ENCODE measurements at regions not wholly inside any gene's neighbourhood (a gene's known extent, or its start where the extent isn't known, plus 50 kb on each side); places are given as distances from the start of the nearest gene placed in this dataset.

- Histone ChIP-seq H3K4me3 (no peak overlapping the region), H3K27me3 (peaks cover 32% of the 10 kb centered on the region), H3K27ac (no peak overlapping the region), H3K36me3 (no peaks in the 10 kb centered on the region), H3K9me3 (no peaks in the 10 kb centered on the region), H3K4me1 (no peaks in the 10 kb centered on the region)
- ATAC-seq = no peak
- TF ChIP-seq, protein P1, sequence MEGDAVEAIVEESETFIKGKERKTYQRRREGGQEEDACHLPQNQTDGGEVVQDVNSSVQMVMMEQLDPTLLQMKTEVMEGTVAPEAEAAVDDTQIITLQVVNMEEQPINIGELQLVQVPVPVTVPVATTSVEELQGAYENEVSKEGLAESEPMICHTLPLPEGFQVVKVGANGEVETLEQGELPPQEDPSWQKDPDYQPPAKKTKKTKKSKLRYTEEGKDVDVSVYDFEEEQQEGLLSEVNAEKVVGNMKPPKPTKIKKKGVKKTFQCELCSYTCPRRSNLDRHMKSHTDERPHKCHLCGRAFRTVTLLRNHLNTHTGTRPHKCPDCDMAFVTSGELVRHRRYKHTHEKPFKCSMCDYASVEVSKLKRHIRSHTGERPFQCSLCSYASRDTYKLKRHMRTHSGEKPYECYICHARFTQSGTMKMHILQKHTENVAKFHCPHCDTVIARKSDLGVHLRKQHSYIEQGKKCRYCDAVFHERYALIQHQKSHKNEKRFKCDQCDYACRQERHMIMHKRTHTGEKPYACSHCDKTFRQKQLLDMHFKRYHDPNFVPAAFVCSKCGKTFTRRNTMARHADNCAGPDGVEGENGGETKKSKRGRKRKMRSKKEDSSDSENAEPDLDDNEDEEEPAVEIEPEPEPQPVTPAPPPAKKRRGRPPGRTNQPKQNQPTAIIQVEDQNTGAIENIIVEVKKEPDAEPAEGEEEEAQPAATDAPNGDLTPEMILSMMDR (IDR thresholded peaks at IDR 0.05) = no peak
- no peak for DNase-seq
- intact Hi-C loops (cut with DNase I) = no loop called here
These were observed 85.8 kb downstream of the SYF2 start for GRCh38 chr1:25146451-25146855.

GRCh38 chr1:25145775-25146393 lies 86.4 kb downstream of the SYF2 start:
- Histone ChIP-seq H3K36me3 (no peaks in the 10 kb centered on the region), H3K4me1 (no peaks in the 10 kb centered on the region), H3K27me3 (peaks cover 27% of the 10 kb centered on the region), H3K27ac (no peak overlapping the region), H3K4me3 (no peak overlapping the region), H3K9me3 (no peaks in the 10 kb centered on the region)
- ATAC-seq = no peak
- DNase-seq = no peak
- intact Hi-C loops (cut with DNase I) = no loop called here
- TF ChIP-seq, protein P1 (IDR thresholded peaks at IDR 0.05) = no peak

DNA sequence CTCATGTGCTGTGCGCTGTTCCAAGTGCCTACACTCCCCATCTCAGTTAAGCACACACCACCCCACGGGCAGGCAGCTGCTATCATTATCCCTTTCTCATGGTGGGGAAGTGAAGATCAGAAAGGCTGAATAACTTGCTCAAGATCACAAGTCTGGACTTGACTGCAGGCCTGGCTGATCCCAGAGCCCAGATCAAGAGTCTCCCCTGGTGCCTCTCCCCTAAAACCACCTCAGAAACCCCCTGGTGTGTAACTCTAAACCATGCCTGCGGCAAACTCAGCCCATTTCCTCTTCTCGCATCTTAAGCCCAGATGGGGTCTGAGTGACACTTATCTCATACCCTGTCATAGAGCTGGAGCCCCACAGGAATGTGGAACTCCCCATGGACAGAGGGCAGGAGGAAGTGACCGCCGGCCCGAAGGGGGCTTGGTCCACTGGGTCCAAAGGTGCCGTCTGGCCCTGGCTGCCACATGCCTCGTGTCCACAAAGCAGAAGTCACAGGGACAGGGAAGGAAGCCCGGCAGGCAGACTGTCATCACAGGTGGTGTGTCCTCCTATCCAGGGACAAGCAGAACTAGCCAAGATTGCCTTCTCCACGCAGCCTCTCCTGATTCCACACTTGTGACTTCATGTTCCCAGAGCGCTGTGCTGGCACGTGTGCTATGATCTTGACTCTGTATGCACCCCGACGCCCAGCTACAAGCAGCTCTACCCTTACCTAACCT lies 92.1 kb downstream of the SYF2 start:
- peaks cover 14% of the 10 kb centered on the region for H3K27me3 ChIP-seq
- H3K4me3 ChIP-seq = no peak overlapping the region
- ATAC-seq = peak; percentile 80
- intact Hi-C loops (cut with DNase I) = no loop called here
- no peaks in the 10 kb centered on the region for H3K4me1 ChIP-seq
- TF ChIP-seq, protein P1 (IDR thresholded peaks at IDR 0.05) = no peak
- H3K36me3 ChIP-seq = no peaks in the 10 kb centered on the region
- H3K27ac ChIP-seq = no peak overlapping the region
- H3K9me3 ChIP-seq = no peaks in the 10 kb centered on the region
- no peak for DNase-seq

DNA sequence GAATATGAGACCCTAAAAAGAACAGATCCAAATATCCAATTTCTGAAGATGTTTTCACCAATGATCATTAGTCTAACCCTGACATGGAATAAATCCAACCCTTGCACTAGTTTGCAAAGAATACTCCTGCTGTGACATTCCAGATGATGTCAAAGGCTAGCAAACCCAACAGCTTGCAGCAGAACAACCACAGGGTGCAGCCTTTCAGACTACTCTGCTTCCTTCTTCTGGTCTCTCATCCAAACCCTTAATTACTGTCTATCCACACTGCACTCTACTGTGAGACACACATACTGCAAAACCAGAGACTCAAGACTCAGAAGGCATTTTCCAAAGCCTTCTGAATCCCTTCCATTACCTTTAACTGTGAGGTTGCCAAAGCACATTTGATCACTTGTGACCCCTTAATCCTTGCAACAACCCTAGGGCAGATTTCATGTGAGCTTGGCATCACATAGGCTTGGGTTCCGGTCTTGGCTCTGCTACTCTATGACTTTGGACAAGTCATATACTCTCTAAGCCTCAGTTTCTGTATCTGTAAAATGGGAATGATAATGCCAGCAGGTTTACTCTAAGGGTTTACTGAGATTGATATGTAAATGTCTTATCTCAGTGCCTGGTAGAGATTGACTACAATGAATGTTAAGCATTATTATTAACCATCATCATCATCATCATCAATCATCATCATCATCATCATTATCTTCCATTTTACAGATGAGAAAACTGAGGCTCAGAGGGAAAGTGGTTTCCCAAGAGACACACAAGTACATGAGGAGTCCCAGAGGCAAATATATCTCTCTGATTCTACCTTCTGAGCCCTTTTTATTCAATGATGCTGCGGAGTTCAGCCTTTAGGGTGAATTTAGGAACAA lies 94.5 kb downstream of the SYF2 start:
- TF ChIP-seq, protein P1 (IDR thresholded peaks at IDR 0.05) = no peak

GRCh38 chr1:25137106-25137505 lies 95.2 kb downstream of the SYF2 start:
- intact Hi-C loops (cut with DNase I) = no loop called here
- DNase-seq (no peak), ATAC-seq (no peak)
- Histone ChIP-seq H3K4me1 (no peaks in the 10 kb centered on the region), H3K4me3 (no peak overlapping the region), H3K36me3 (no peaks in the 10 kb centered on the region), H3K27me3 (peaks cover 9% of the 10 kb centered on the region), H3K9me3 (no peaks in the 10 kb centered on the region), H3K27ac (no peak overlapping the region)
- TF ChIP-seq, protein P1 (IDR thresholded peaks at IDR 0.05) = no peak

More for the DNA sequence above, 94.5 kb downstream of the SYF2 start:
- Histone ChIP-seq H3K36me3 (no peaks in the 10 kb centered on the region), H3K4me3 (no peak overlapping the region), H3K9me3 (no peaks in the 10 kb centered on the region), H3K4me1 (no peaks in the 10 kb centered on the region), H3K27ac (no peak overlapping the region), H3K27me3 (peaks cover 9% of the 10 kb centered on the region)
- intact Hi-C loops (cut with DNase I) = no loop called here
- no peak for ATAC-seq
- no peak for DNase-seq

Measured in upper lobe of right lung (tissue), 1 donor.